K562 (cell line): ENCODE measurements at regions not wholly inside any gene's neighbourhood (a gene's known extent, or its start where the extent isn't known, plus 50 kb on each side); places are given as distances from the start of the nearest gene placed in this dataset.

ENCODE experiments used
- E2F1 ChIP-seq: sonication (generic); formaldehyde crosslinking; IDR thresholded peaks from 2 replicates; pipeline ENCODE4 v1.8.1; 2023; ENCODE audit warnings: mild to moderate bottlenecking, missing genetic modification reagents, moderate library complexity
- GTF3C2 ChIP-seq: IDR thresholded peaks from 3 replicates; pipeline ENCODE4 v1.6.1; 2011; ENCODE audit warnings: borderline replicate concordance, mild to moderate bottlenecking, moderate library complexity; ENCODE audit not compliant: insufficient read length; ENCODE audit errors: extremely low read depth

DNA sequence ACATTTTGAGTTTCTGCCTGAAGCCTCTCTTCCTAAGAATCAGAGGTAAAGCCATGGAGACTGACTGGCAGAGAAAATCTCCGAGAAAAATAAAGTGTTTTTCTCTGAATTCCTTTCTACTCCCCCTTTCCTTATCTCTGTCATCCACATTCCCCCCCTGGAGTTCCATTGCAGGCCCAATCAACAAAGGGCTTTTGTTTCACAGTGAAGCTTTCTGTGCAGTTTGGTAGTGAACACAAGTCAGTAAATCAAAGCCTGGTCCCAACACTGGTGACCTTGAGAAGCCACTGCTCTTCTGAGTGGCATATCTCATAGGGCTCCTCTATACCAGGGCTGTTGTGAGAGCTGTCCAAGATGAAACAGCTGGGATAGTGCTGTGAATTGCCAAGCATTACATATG is 228.4 kb downstream of the SEC16B start:
- TF ChIP-seq E2F1 (CRISPR knock-in tag) (no peak), GTF3C2 (no peak)
